Uterus (tissue), 3 donors: ENCODE measurements at regions not wholly inside any gene's neighbourhood (a gene's known extent, or its start where the extent isn't known, plus 50 kb on each side); places are given as distances from the start of the nearest gene placed in this dataset.

Experiments used
- DNase-seq, 2 donors: peaks; one replicate each; pipeline ENCODE4 v3.0.0-alpha.2; 2019 to 2020
- H3K27ac ChIP-seq, 2 donors: fragments of 200-600 bp; sonication (generic); 1 replicate in 1 of 2; 2 replicates in 1 of 2; pipeline ENCODE4 v1.5.1; 2016 to 2018
- H3K27me3 ChIP-seq, 2 donors: fragments of 200-600 bp; sonication (generic); one replicate each; pipeline ENCODE4 v1.5.1; 2018 to 2019; ENCODE audit warnings: control low read depth in 1 of 2
- H3K36me3 ChIP-seq, 2 donors: fragments of 200-600 bp; sonication (generic); one replicate each; pipeline ENCODE4 v1.5.1; 2019; ENCODE audit warnings: control low read depth in 1 of 2
- H3K4me1 ChIP-seq, 2 donors: fragments of 200-600 bp; sonication (generic); one replicate each; pipeline ENCODE4 v1.5.1; 2018 to 2019; ENCODE audit warnings: control low read depth in 1 of 2
- H3K4me3 ChIP-seq, 2 donors: fragments of 200-600 bp; sonication (generic); 1 replicate in 1 of 2; 2 replicates in 1 of 2; pipeline ENCODE4 v1.5.1; 2018 to 2019; ENCODE audit warnings: mild to moderate bottlenecking in 1 of 2
- H3K9me3 ChIP-seq, 2 donors: fragments of 200-600 bp; sonication (generic); one replicate each; pipeline ENCODE4 v1.5.1; 2019; ENCODE audit warnings: control low read depth in 1 of 2
- POLR2A ChIP-seq, 2 donors: fragments of 450-650 bp; IDR thresholded peaks; one replicate each; pipeline ENCODE4 v1.6.1; 2016; ENCODE audit warnings: antibody characterized with exemption in 2 of 2, mild to moderate bottlenecking in 1 of 2, moderate library complexity in 1 of 2
- intact Hi-C: fragments of 100-400 bp; cut with DNase I; formaldehyde crosslinking; loops from one replicate; pipeline ENCODE4 v1.15.1; 2023; ENCODE audit warnings: low total_unique reads
- TF ChIP-seq, protein P1 (sequence below), 4 experiments: fragments of 200-600 bp in 2 of 4; fragments of 450-650 bp in 2 of 4; sonication (generic) in 2 of 4; IDR thresholded peaks; one replicate each; pipeline ENCODE4 v1.5.1; 2016 to 2019; ENCODE audit warnings: antibody characterized with exemption in 4 of 4, mild to moderate bottlenecking in 2 of 4, moderate library complexity in 1 of 4
- donor health status: DM: yes; HTN: yes; CAD: no.

DNA sequence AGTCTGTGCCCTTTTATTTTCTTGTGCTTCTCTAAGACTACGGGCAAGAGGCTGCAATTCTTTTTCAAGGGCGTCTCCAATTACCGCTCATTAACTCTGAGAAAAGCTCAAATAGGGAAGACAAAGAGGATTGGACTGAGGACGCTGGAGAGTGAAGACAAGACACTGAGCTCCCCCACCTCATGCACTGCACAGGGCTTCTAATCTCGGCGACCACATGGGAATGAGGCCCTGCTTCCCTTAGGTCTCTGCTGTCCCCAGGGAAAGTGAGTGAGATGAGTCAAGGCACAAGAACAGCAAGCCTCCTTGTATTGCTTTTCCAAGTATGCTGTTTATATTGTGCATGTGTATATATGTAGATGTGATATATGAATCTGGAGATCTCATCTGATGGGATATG lies 392.2 kb upstream of the CFAP20DC start:
- no peak for DNase-seq
- TF ChIP-seq, protein P1, sequence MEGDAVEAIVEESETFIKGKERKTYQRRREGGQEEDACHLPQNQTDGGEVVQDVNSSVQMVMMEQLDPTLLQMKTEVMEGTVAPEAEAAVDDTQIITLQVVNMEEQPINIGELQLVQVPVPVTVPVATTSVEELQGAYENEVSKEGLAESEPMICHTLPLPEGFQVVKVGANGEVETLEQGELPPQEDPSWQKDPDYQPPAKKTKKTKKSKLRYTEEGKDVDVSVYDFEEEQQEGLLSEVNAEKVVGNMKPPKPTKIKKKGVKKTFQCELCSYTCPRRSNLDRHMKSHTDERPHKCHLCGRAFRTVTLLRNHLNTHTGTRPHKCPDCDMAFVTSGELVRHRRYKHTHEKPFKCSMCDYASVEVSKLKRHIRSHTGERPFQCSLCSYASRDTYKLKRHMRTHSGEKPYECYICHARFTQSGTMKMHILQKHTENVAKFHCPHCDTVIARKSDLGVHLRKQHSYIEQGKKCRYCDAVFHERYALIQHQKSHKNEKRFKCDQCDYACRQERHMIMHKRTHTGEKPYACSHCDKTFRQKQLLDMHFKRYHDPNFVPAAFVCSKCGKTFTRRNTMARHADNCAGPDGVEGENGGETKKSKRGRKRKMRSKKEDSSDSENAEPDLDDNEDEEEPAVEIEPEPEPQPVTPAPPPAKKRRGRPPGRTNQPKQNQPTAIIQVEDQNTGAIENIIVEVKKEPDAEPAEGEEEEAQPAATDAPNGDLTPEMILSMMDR (IDR thresholded peaks at IDR 0.05), result no peak
- TF ChIP-seq POLR2A (IDR thresholded peaks at IDR 0.05), result no peak
- H3K4me1 ChIP-seq, result no peaks in the 10 kb centered on the region
- H3K27ac ChIP-seq, result no peak overlapping the region
- no peak overlapping the region for H3K4me3 ChIP-seq
- H3K9me3 ChIP-seq, result no peaks in the 10 kb centered on the region
- intact Hi-C loops, result no loop called here
- H3K36me3 ChIP-seq, result no peaks in the 10 kb centered on the region
- no peaks in the 10 kb centered on the region for H3K27me3 ChIP-seq

DNA sequence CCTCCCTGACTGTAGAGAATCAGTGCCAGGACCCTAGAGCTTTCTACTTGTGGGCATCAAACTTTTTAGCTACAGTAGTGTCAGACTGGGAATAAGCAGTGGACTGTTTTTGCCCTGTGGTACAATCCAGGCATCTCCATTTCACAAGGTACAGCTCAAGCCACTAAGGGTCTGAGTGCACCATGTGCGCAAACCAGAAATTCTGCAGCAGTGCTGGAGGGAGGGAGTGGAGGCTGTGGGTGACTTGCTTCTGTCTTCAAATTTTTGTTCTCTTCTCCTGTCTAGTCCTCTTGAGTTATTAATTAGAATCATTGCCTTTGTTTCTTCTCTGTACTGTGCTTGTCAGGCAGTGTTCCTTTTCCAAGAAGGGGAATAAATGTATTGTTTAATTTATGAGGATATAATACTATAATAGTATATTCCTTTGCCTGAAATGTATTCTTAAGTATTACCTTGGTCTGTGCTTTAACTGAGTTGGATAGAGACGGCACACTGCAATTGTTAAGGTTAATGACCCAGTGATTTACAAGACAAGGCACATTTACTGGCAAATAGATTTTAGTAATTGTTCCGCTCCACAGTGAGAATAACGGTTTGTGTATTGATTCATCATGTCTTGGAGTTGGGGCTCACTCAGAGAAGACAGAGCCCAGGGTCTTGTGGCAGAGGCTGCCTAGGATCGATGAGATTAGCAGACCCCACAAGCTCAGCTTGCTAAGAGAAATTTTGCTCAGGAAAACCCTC lies 390.6 kb upstream of the CFAP20DC start:
- intact Hi-C loops, result no loop called here
- H3K4me3 ChIP-seq, result no peak overlapping the region
- no peak overlapping the region for H3K27ac ChIP-seq
- no peaks in the 10 kb centered on the region for H3K9me3 ChIP-seq
- TF ChIP-seq POLR2A (IDR thresholded peaks at IDR 0.05), result no peak
- TF ChIP-seq, protein P1 (IDR thresholded peaks at IDR 0.05), result no peak
- no peaks in the 10 kb centered on the region for H3K27me3 ChIP-seq
- no peaks in the 10 kb centered on the region for H3K4me1 ChIP-seq
- no peak for DNase-seq
- no peaks in the 10 kb centered on the region for H3K36me3 ChIP-seq

DNA sequence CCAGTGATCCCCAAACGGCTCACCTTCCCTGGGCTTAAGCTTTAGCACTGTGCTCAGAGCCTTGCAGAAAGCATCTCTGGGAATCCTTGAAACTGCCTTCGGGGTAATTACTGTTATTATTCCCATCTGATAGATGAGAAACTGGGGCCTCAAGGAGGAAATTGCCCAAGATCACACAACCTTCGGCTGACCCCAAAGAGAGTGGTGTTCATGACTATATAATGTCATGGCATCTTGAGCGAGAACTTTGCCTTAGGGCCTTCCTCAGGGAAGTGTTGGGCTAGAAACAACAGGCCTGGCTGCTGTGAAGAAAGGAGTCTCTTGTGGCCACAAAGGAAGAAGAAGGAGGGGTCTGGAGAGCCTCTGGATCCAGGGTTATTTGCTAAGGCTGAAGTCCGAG lies 388.7 kb upstream of the CFAP20DC start:
- no peaks in the 10 kb centered on the region for H3K9me3 ChIP-seq
- H3K4me1 ChIP-seq, result no peaks in the 10 kb centered on the region
- no peak overlapping the region for H3K4me3 ChIP-seq
- no peaks in the 10 kb centered on the region for H3K36me3 ChIP-seq
- intact Hi-C loops, result no loop called here
- TF ChIP-seq, protein P1 (IDR thresholded peaks at IDR 0.05), result no peak
- no peak for TF ChIP-seq POLR2A (IDR thresholded peaks at IDR 0.05)
- no peak for DNase-seq
- no peak overlapping the region for H3K27ac ChIP-seq
- no peaks in the 10 kb centered on the region for H3K27me3 ChIP-seq

DNA sequence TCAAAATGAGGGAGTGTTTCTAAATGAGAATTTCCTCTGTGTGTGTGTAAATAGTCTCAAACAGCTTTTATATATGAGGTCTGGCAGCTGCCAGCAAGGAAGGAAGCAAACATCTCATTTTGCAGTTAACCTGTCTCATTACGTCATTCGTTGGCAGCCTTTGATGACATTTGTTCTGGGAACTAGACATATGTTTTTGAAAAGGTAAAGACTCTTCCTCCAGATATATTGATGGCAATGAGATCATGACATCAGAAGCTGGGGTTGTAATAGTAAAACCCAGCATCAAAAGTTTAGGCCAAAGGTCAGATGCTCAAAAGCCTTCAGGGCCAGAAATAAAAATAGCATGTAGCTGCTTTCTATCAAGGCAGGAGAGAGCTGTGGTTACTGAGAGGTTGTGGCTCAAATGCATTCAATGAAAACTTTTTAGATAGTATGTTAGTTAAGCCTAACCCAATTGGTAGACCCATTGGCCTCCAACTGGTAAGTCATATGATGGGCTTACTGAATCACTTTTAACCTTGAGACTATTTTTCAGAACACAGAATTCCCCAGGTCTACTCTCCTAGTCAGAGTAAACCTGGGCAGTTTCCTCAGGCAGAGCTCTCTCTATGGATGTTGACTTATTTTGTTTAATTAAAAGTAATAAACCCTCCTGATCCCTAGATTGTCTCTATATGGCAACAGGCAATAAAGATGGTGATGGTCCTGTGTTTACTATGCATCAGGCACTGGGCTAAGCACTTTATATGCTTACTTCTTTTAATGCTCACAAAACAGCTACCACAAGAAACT lies 386.5 kb upstream of the CFAP20DC start:
- Histone ChIP-seq H3K4me1 (no peaks in the 10 kb centered on the region), H3K4me3 (no peak overlapping the region), H3K27me3 (no peaks in the 10 kb centered on the region), H3K36me3 (no peaks in the 10 kb centered on the region), H3K27ac (peak overlapping the region in 1 of 2 donors; percentile 46), H3K9me3 (no peaks in the 10 kb centered on the region)
- peak in 1 of 2 donors; percentile 83 for DNase-seq
- TF ChIP-seq, protein P1 (IDR thresholded peaks at IDR 0.05), result no peak
- TF ChIP-seq POLR2A (IDR thresholded peaks at IDR 0.05), result no peak
- intact Hi-C loops, result no loop called here

GRCh38 chr3:59433546-59433945 lies 383.7 kb upstream of the CFAP20DC start:
- intact Hi-C loops, result no loop called here
- no peaks in the 10 kb centered on the region for H3K27me3 ChIP-seq
- H3K9me3 ChIP-seq, result no peaks in the 10 kb centered on the region
- no peak overlapping the region for H3K4me3 ChIP-seq
- no peak overlapping the region for H3K27ac ChIP-seq
- H3K4me1 ChIP-seq, result no peaks in the 10 kb centered on the region
- no peak for DNase-seq
- no peaks in the 10 kb centered on the region for H3K36me3 ChIP-seq
- TF ChIP-seq POLR2A (IDR thresholded peaks at IDR 0.05), result no peak
- TF ChIP-seq, protein P1 (IDR thresholded peaks at IDR 0.05), result no peak
